Omental fat pad (tissue), 3 donors: ENCODE measurements at regions not wholly inside any gene's neighbourhood (a gene's known extent, or its start where the extent isn't known, plus 50 kb on each side); places are given as distances from the start of the nearest gene placed in this dataset.

Experiments
- ATAC-seq: fragments of 150-250 bp; one replicate; pipeline ENCODE4 v1.9.1; 2016; ENCODE audit warnings: mild to moderate bottlenecking, moderate library complexity; ENCODE audit not compliant: low FRiP score
- DNase-seq: peaks from one replicate; pipeline ENCODE4 v3.0.0-alpha.2; 2019; ENCODE audit warnings: low spot score
- CTCF ChIP-seq, 3 donors: fragments of 450-650 bp; IDR thresholded peaks; one replicate each; pipeline ENCODE4 v1.5.1; 2016 to 2017; ENCODE audit warnings: antibody characterized with exemption in 3 of 3, mild to moderate bottlenecking in 3 of 3, moderate library complexity in 2 of 3

DNA sequence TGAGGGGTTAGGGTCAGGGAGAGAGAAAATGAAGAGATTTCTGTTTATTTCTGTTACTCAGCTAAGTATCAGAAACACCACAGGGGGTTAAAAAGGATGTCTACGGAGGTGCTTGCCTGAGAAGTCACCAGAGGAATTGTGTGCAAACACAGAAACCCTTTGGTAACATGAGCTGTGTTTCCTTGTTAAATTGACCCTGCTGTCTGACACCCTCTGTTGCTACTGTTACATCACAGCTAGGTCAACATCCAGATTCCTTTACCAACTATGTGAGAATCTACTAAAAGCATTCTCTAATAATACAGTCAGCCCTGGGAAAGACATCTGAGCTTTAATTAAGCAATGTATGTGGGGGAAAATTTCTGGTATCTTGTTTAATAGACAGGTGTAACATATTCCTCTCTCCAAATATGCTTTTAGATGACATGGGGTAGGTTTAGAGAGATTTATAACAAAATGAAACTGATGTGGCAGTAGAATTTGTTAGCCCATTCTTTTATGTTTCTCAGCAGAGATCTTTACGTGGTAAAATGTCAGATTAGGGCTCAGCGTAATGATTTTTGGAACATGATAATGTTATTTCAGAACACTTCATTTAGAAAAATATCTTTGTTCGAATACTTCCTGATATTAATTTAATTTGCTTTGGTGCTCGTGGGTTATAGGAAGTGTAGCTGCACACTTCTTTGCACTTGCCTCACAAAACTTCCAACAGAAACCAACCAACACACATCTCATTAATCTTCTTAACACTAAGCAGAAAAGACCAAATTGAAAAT lies 168.0 kb upstream of the AHR start:
- no peak for DNase-seq

DNA sequence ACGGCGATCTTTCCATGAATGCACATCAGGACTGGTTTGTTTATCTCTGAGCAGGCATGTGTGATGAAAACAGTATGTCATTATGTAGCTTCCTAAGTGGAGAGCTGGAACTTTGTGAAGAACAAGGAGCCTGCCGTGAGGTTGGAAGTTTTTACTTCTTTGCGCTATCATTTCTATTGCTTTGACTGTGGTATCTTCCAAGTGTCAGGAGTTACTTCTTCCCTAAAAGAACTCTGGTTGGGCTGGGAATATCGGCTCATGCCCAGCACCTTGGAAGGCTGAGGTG lies 167.4 kb upstream of the AHR start:
- no peak for TF ChIP-seq CTCF (IDR thresholded peaks at IDR 0.05)
- DNase-seq (no peak), ATAC-seq (peak; percentile 19)

More for the DNA sequence above, 168.0 kb upstream of the AHR start:
- no peak for TF ChIP-seq CTCF (IDR thresholded peaks at IDR 0.05)
- peak; percentile 89 for ATAC-seq

DNA sequence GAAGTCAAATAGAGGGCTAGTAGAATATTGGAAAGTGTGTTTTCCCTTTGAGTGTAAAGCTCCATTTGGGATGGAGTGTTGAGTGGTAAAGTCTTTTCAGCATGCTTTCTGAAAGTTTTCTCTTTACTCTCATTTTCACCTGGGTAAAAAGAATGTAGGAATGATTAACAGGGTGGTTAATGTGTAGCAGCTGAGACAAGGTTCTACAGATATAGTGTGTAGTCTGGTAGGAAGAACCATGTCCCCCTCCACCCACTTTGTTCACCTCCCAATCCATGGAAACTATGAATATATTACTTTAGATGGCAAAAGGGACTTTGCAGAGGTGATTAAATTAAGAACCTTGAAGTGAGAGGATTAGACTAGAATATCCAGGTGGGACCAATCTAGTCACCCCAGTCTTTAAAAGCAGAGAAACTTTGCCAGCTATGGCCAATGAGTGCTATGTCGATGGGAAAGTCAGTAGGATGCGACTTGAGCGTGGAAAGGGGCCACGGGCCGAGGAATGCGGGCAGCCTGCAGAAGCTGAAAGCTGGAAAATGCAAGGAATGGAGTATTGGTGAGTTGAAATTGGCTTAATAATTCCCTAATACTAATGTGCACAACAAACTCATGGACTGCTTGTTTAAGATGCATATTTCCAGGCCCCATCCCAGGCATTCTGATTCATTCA lies 166.3 kb upstream of the AHR start:
- DNase-seq (no peak), ATAC-seq (no peak)
- TF ChIP-seq CTCF (IDR thresholded peaks at IDR 0.05), result no peak

GRCh38 chr7:17132726-17133125 lies 165.7 kb upstream of the AHR start:
- no peak for TF ChIP-seq CTCF (IDR thresholded peaks at IDR 0.05)
- DNase-seq, result no peak
- ATAC-seq, result no peak

- no peak for TF ChIP-seq CTCF (IDR thresholded peaks at IDR 0.05)
- DNase-seq (no peak), ATAC-seq (no peak)
Observed at GRCh38 chr7:17133977-17134376, 164.5 kb upstream of the AHR start.

- no peak for TF ChIP-seq CTCF (IDR thresholded peaks at IDR 0.05)
- ATAC-seq (no peak), DNase-seq (no peak)
Observed at GRCh38 chr7:17134786-17135185, 163.7 kb upstream of the AHR start.

- ATAC-seq, result no peak
- DNase-seq, result no peak
- no peak for TF ChIP-seq CTCF (IDR thresholded peaks at IDR 0.05)
Observed at GRCh38 chr7:17136126-17136525, 162.3 kb upstream of the AHR start.
